Fibroblast of the conjunctiva (primary cell): ENCODE measurements at regions not wholly inside any gene's neighbourhood (a gene's known extent, or its start where the extent isn't known, plus 50 kb on each side); places are given as distances from the start of the nearest gene placed in this dataset.

ENCODE experiments used
- DNase-seq: peaks from one replicate; pipeline ENCODE4 v3.0.0-alpha.2; 2010; ENCODE audit warnings: low read depth

DNA sequence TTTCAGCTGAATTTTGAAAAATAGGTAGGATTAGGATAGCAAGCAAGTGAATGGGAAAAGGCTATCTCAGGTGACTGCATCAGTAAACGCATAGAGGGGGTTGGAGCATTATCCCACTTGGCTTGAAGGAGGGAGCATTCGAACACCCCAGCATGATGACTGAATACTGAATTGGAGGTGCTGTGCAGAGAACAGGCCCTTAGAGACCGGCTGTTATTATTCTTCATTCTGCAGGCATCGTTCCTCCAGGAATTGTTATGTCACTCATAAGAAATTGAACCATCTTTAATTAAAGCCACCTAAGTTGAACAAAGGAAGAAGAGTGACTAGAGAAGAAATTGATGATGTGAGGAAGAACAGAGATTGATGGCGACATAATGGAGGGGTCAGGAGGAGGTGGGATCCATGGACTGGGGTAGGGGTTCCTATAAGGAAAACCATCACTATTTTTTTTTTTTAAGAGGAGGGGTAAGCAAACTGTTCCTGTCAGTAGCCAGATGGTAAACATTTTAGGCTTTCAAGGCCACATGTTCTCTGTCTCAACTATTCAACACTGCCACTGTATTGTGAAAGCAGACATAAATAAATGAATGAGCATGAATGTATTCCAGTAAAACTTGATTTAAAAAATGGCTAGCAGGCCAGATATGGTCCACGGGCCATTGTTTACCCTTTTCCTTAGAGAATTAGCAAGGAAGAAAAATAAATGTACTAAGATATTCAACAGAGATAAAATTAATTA lies 264.7 kb upstream of the TAC1 start:
- no peak for DNase-seq

DNA sequence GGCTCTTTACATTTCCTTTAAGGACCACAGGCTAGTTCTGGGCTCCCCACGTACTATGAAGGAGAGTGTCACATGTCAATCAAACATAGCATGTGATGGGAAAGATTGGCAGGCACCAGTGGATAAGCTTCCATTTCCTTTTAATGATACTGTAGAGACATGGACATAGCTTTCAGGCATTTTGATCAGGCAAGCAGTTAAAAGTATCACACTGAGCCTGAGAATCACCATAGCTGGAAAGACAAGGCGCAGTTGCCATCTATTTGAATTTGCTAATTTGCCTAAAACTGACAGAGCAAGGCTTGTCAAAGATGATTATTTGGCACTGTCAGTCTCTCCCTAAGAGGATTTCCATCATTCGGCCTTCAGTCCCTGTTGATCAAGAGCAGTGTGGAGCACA lies 263.4 kb upstream of the TAC1 start:
- no peak for DNase-seq

DNA sequence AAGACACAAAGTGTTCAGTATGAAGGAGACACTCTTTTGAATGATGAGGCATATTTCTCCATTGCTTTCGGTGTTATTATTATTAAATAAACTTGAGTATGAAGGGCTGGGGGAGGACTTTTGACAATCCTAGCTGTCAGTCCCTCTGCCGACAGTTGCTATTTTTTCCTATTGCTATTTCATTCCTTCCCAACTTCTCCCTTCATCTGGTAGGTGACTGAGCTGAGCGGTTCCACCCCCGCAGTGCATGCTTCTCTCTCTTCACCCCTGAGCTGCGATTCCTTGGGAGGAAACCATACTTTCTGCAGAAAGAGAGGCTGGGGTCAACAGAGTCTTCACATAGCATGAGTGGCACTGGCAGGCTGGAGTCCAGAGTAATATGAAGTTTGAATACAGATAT lies 261.2 kb upstream of the TAC1 start:
- DNase-seq = no peak

DNA sequence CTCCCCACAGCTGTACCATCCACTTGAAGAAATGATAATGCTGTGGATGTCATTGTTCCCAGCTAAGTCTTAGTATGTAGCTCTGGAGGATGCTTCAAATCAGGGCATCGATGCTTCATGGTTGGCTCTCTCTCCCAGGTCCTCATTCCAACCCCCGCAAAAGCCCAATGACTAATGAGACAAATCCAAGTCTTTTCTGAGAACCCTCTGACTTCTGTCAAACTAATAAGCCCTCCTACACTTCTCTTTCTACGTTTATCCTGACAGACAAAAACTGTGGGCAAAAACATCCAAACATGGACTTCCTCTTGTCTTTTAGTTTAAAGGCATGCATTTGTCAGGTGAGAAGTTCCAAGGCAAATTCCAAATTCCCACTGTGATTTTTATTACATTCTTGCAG lies 260.4 kb upstream of the TAC1 start:
- DNase-seq = no peak

DNA sequence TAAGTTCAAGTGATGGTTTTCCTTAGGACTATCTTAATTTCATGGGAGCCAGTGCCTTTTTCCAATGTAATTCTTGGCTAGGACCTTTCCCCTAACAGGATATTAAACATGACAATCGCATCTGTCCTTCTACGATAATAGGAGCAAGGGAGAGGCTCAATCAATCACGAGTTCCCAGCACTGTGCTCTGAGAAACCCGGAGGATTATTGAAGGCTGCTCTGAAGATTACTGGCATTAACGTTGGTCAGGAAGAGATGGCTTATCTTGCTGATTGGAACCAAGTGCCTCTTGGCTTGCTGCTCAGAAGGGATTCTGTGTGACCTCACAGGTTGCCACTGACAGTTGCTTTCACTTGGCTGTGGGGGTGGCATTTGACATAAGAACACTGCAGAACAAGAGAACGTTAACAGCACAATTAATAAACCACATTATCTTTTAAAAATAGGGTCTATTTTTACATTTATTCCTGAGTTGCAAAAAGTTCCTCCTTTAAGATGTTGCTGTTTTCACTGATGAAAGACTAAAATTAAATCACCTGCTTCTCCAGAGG lies 252.1 kb upstream of the TAC1 start:
- DNase-seq = no peak

GRCh38 chr7:97480772-97481390 lies 251.0 kb upstream of the TAC1 start:
- no peak for DNase-seq

DNA sequence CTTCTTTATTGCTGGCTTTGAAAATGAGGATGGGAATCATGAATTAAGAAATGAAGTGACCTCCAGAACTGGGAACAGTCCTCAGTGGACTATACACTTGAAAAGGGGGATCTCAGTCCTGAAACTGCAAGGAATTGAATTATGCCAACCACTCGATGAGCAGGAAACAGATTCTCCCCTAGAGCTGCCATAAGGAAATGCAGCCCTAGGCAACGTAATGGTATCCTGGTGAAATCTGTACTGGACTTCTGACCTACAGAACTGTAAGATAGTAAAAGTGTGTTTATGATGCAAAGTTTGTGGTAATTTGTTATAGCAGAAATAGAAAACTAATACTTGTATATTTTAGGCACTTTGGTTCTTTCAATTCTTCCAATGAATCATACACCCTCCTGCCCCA lies 236.4 kb upstream of the TAC1 start:
- no peak for DNase-seq

DNA sequence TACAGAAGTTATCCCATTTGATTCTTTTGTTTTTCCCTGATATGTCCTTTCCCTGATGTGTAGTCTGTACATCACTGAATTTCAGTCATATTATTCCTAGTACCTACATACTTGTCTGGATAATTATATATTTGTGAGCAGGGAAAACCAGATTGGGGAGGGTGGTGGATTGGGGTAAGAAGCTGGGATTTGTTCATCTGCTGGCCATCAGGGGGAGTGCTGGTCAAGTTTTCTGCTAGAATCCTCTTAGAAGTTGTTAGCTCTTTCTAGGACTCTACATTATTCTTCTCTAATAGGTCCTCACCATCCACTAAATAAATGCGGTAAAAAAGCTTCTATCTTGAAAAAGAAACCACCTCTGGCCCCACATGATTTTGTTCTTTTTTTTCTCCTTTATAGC lies 232.7 kb upstream of the TAC1 start:
- peak; percentile 5 for DNase-seq

DNA sequence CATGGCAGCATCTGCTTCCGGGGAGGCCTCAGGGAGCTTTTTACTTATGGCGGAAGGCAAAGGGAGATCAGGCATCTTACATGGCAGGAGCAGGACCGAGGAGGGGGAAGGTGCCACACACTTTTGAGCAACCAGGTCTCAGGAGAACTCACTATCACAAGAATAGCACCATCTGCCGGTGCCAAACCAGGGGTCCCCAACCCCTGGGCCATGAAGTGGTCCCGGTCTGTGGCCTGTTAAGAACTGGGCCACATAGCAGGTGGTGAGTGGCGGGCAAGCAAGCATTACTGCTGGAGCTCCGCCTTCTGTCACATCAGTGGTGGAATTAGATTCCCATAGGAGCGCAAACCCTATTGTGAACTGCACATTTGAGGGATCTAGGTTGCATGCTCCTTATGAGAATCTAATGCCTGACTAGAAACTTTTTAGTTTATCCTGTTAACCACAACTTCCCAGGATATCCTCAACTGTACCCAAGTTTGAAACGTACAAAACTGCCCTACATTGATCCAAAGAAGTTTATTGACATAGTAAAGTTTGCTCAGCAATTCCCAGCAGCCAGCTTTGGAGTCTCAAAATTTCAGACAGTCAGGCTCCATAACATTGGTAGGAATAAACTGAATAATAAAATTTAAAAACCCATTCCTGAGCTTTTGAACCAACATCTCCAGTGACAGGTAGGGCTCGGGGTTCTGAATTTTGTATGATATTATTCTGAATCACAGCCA lies 228.4 kb upstream of the TAC1 start:
- DNase-seq = no peak

GRCh38 chr7:97506728-97507127 lies 225.2 kb upstream of the TAC1 start:
- DNase-seq = no peak

DNA sequence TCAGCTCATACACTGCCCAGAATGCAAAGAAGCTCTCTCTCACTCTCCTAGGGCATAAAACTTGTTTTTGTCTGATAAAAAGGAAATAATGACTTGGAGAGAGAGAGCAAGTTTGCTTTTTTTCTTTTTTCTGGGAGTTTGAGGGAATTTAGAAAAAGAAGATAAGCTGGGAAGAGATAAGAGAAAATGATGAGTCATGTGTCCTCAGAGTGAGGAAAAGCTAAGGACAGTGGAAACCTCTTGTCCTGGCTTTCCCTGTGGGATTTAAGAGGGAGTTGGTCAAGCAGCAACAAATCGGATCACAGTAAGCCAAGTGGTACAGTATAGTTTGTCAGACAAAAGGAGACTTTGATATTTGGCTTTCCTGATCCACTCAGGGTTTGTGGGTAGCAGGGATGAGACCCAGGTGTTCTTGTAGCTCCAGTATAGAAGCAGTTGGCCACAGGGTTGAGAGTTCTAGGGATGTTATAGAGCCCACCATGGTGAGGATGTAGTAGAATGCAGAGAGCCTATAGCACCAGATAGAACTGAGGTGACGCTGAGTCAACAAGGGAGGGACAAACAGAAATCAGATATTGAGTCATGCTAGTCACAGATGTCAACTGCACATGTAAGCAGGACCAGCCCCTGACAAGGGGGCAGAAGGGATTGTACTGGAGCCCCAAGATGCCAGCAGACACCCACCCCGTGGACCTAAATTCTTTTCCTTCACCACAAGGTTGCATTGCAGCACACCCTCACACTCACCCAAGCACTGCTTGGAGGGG lies 219.3 kb upstream of the TAC1 start:
- no peak for DNase-seq

DNA sequence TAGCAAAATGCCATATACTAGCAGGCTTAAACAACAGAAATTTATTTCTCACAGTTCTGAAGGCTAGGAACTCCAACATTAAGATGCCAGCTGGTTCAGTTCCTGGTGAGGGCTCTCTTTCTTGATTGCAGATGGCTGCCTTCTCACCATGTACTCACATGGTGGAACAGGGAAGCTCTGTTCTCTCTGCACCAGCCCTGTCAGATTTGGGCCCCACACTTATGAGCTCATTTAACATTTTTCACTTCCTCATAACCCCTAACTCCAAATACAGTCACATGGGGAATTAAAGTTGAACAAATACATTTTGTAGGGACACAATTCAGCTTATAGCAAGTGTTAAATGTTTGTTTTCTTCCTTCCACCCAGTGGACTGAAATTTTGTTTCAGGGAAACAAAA lies 218.6 kb upstream of the TAC1 start:
- no peak for DNase-seq

- no peak for DNase-seq
These were observed 190.7 kb upstream of the TAC1 start for GRCh38 chr7:97541188-97541587.

- no peak for DNase-seq
These were observed 175.9 kb upstream of the TAC1 start for GRCh38 chr7:97555857-97556421.

DNA sequence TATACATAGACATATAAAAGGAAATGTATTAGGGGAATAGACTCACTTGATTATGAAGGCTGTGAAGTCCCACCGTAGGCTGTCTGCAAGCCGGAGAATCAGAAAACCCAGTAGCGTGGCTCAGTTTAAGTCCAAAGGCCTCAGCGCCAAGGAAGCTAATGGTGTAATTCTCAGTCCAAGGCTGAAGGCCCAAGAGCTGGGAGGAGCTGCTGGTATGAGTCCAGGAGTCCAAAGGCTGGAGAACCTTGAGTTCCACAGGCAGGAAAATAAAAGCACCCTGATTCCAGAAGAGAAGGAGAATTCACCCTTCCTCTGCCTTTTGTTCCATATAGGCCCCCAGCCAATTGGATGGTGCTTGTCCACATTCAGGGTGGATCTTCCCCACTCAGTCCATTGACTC lies 166.2 kb upstream of the TAC1 start:
- DNase-seq = no peak

DNA sequence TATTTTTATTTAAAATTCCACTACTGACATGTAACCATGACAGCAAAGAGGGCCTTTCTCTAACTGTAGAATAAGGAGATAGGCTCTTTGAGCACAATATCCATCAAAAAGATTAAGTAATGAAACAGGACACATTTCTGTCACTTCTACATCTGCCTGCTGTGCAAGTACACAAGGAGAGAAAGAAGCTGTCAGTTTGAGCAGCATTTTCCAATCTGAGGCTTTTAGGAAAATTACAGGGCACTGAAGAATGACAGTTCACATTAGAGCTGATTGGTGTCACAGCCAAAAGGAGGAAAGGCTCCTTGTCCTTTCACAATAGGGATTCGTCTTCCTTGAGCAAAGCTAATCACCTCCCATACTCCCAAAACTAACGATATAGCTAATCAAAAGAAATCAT lies 158.8 kb upstream of the TAC1 start:
- no peak for DNase-seq

DNA sequence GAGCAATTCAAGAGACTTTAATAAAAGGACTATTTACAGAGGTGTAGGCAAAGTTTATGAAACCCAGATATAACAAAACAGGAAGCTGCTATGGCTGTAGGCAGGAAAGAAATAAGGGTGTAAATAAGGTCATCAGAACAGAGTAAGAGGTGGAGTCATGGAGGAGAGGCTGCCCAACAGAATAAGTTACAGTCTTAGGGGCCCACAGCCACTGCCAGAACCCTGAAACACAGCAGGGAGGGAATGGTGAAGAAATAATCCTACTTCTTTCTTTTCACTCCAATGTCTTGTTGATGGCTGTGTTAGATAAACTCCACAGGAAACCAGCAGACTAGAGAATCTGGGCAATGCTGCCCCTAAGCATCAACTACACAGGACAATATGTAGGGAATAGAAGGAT lies 155.8 kb upstream of the TAC1 start:
- DNase-seq = no peak

- DNase-seq = no peak
These were observed 153.7 kb upstream of the TAC1 start for GRCh38 chr7:97578225-97578624.

- no peak for DNase-seq
These were observed 151.7 kb upstream of the TAC1 start for GRCh38 chr7:97580205-97580604.

DNA sequence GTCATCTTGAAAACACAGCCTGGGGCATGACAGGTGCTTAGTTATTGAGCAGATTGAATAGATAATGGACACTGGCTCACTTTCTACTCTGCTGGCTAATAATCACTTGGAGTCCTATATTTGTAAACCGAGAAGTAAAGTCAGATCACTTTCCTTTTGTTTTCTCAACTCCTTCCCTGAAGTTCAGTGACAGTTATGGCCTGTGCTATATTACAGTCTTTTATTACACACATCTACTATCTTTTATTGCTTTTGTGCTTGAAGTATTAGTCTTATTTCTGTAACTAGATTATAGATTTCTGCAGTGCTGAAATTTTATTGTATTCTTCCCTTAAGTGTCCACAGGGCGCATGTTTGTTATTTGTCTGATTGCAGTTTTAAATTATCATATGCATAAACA lies 136.4 kb upstream of the TAC1 start:
- DNase-seq = no peak

DNA sequence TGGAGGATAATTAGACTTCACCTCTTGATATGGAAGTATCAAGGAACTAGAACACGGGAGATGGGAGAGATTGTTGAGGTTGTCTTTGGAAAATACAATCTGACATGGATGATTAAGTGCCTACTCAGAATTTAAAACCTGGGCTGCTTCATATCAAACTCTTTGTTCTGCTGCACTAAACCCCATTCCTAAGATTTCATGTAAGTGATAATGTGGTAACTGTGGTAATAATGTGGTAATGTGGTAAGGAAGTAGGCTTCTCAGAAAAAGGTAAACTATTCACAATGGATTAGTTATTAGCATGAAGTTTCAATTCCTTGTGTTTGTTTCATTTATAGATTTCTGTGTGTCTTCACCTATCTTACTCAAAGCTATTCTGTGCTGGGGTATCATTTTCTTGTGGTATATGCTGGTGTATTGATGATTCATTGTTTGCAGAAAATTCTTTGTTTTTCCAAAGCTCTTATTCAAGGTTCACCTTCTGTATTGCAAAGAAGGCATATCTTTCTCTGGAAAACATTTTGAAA lies 129.9 kb upstream of the TAC1 start:
- DNase-seq = no peak

DNA sequence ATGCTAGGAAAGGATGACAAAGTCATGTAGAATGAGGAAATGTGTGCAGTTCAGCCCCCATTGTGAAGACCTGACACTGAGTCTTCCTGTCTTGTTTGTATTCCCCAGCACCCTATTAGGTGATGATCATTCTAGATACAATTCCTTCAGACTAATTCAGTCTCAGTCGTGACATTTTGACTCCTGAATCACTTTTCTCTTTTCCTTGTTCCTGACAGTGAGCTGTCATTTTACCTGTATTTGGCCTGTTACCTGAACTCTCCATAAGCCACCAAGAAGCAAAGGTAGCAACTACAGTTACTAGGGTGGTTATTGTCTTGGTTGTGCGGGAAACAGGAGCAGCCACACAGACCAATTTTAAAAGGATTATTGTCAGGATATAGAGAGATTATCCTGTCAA lies 111.4 kb upstream of the TAC1 start:
- DNase-seq = no peak
